Endometrium (tissue), 2 donors: ENCODE measurements at regions not wholly inside any gene's neighbourhood (a gene's known extent, or its start where the extent isn't known, plus 50 kb on each side); places are given as distances from the start of the nearest gene placed in this dataset.

Experiments
- FAIRE-seq: peaks from 2 replicates; lab custom pipeline; 2012; peaks lifted over from hg19 to GRCh38; lab: Jason Lieb, UNC
- donor health status: control.
- donor health status: control.

GRCh38 chr12:30874455-30875321, 51.9 kb upstream of the TSPAN11 start:
- FAIRE-seq = no peak

- no peak for FAIRE-seq
Observed at GRCh38 chr12:30870491-30871265, 55.9 kb upstream of the TSPAN11 start.

- FAIRE-seq = no peak
Observed at GRCh38 chr12:30867415-30867814, 59.1 kb upstream of the TSPAN11 start.

- FAIRE-seq = no peak
Observed at GRCh38 chr12:30866256-30866655, 60.3 kb upstream of the TSPAN11 start.

- FAIRE-seq = no peak
Observed at GRCh38 chr12:30863839-30864238, 62.7 kb upstream of the TSPAN11 start.

GRCh38 chr12:30862486-30862885, 64.1 kb upstream of the TSPAN11 start:
- no peak for FAIRE-seq

GRCh38 chr12:30859226-30859625, 67.3 kb upstream of the TSPAN11 start:
- FAIRE-seq = no peak

GRCh38 chr12:30858471-30858870, 68.1 kb upstream of the TSPAN11 start:
- no peak for FAIRE-seq

GRCh38 chr12:30853561-30854133, 72.9 kb upstream of the TSPAN11 start:
- FAIRE-seq = no peak

- FAIRE-seq = no peak
Observed at GRCh38 chr12:30850684-30851083, 75.9 kb upstream of the TSPAN11 start.

- peak; percentile 37 for FAIRE-seq
Observed at GRCh38 chr12:30847259-30847658, 79.3 kb upstream of the TSPAN11 start.

- no peak for FAIRE-seq
Observed at GRCh38 chr12:30846776-30847175, 79.8 kb upstream of the TSPAN11 start.

- FAIRE-seq = no peak
Observed at GRCh38 chr12:30845676-30846075, 80.9 kb upstream of the TSPAN11 start.

- FAIRE-seq = no peak
Observed at GRCh38 chr12:30843211-30843610, 83.3 kb upstream of the TSPAN11 start.

GRCh38 chr12:30840715-30841114, 85.8 kb upstream of the TSPAN11 start:
- FAIRE-seq = no peak

- FAIRE-seq = no peak
Observed at GRCh38 chr12:30839643-30840220, 85.0 kb upstream of the CAPRIN2 start.

GRCh38 chr12:30837595-30837994, 82.8 kb upstream of the CAPRIN2 start:
- no peak for FAIRE-seq

- FAIRE-seq = no peak
Observed at GRCh38 chr12:30836656-30837445, 82.1 kb upstream of the CAPRIN2 start.

- FAIRE-seq = no peak
Observed at GRCh38 chr12:30835216-30835615, 80.5 kb upstream of the CAPRIN2 start.

- no peak for FAIRE-seq
Observed at GRCh38 chr12:30830751-30831150, 76.0 kb upstream of the CAPRIN2 start.

GRCh38 chr12:30829876-30830275, 75.1 kb upstream of the CAPRIN2 start:
- FAIRE-seq = no peak

GRCh38 chr12:30828686-30829085, 73.9 kb upstream of the CAPRIN2 start:
- FAIRE-seq = no peak
